Mesenchymal stem cell (in vitro differentiated cells and primary cell): ENCODE measurements at regions not wholly inside any gene's neighbourhood (a gene's known extent, or its start where the extent isn't known, plus 50 kb on each side); places are given as distances from the start of the nearest gene placed in this dataset.
A peak's percentile ranks its signal among the peaks of the same experiment; 100 is the strongest.

Source experiments
- DNase-seq: peaks from one replicate; pipeline ENCODE4 v3.0.0-alpha.2; 2013
- H2AFZ ChIP-seq: one replicate; pipeline ENCODE4 v1.6.1; 2013; ENCODE audit warnings: low read depth, mild to moderate bottlenecking, control low read depth, inconsistent platforms, low read length, moderate library complexity
- H2AK5ac ChIP-seq: 2 replicates; pipeline ENCODE4 v1.6.1; 2013; ENCODE audit warnings: low read length, moderate library complexity, mild to moderate bottlenecking, inconsistent platforms; ENCODE audit not compliant: severe bottlenecking
- H2BK120ac ChIP-seq: one replicate; pipeline ENCODE4 v1.6.1; 2013; ENCODE audit warnings: low read depth, mild to moderate bottlenecking, inconsistent platforms, low read length, moderate library complexity
- H2BK12ac ChIP-seq, 2 experiments: one replicate each; pipeline ENCODE4 v1.6.1; 2013; ENCODE audit warnings: inconsistent platforms in 2 of 2, low read length in 2 of 2, mild to moderate bottlenecking in 2 of 2, moderate library complexity in 2 of 2, control low read depth in 1 of 2
- H2BK15ac ChIP-seq: one replicate; pipeline ENCODE4 v1.6.1; 2013; ENCODE audit warnings: mild to moderate bottlenecking, low read depth, inconsistent platforms; ENCODE audit not compliant: poor library complexity, severe bottlenecking
- H2BK5ac ChIP-seq: 2 replicates; pipeline ENCODE4 v1.6.1; 2013; ENCODE audit warnings: low read depth, mild to moderate bottlenecking, low read length, control low read depth, inconsistent platforms; ENCODE audit not compliant: poor library complexity, severe bottlenecking
- H3K14ac ChIP-seq, 2 experiments: one replicate each; pipeline ENCODE4 v1.6.1; 2013; ENCODE audit warnings: inconsistent platforms in 2 of 2, low read length in 2 of 2, control low read depth in 1 of 2, mild to moderate bottlenecking in 1 of 2, moderate library complexity in 1 of 2
- H3K18ac ChIP-seq, 2 experiments: one replicate each; pipeline ENCODE4 v1.6.1; 2013; ENCODE audit warnings: inconsistent platforms in 2 of 2, low read length in 2 of 2, control low read depth in 1 of 2, low read depth in 1 of 2, mild to moderate bottlenecking in 1 of 2
- H3K23ac ChIP-seq, 2 experiments: one replicate each; pipeline ENCODE4 v1.6.1; 2013; ENCODE audit warnings: inconsistent platforms in 2 of 2, low read length in 2 of 2, mild to moderate bottlenecking in 2 of 2, moderate library complexity in 2 of 2, control low read depth in 1 of 2
- H3K27ac ChIP-seq: 2 replicates; pipeline ENCODE4 v1.5.1; 2013; ENCODE audit warnings: mild to moderate bottlenecking, moderate library complexity, low read length, control low read depth, inconsistent platforms; ENCODE audit not compliant: poor library complexity, severe bottlenecking
- H3K27me3 ChIP-seq, 2 experiments: 2 replicates each; pipeline versions ENCODE4 v1.6.1 to v1.7.0; 2013; ENCODE audit warnings: low read length in 2 of 2, mild to moderate bottlenecking in 2 of 2, moderate library complexity in 2 of 2, control low read depth in 1 of 2, inconsistent platforms in 1 of 2; ENCODE audit not compliant: control insufficient read depth in 1 of 2, insufficient read depth in 1 of 2
- H3K36me3 ChIP-seq, 2 experiments: 2 replicates each; pipeline versions ENCODE4 v1.6.1 to v1.7.0; 2013; ENCODE audit warnings: low read length in 2 of 2, control low read depth in 1 of 2, inconsistent platforms in 1 of 2, low read depth in 1 of 2, mild to moderate bottlenecking in 1 of 2; ENCODE audit not compliant: insufficient read depth in 2 of 2, control insufficient read depth in 1 of 2
- H3K4ac ChIP-seq, 2 experiments: one replicate each; pipeline ENCODE4 v1.6.1; 2013; ENCODE audit warnings: inconsistent platforms in 2 of 2, low read length in 2 of 2, mild to moderate bottlenecking in 2 of 2, moderate library complexity in 2 of 2, control low read depth in 1 of 2, low read depth in 1 of 2
- H3K4me1 ChIP-seq: 2 replicates; pipeline ENCODE4 v1.6.1; 2013; ENCODE audit warnings: low read depth, low read length, control low read depth; ENCODE audit not compliant: control insufficient read depth, insufficient read depth
- H3K4me2 ChIP-seq: 2 replicates; pipeline ENCODE4 v1.6.1; 2013; ENCODE audit warnings: low read length, mild to moderate bottlenecking, inconsistent platforms; ENCODE audit not compliant: poor library complexity, severe bottlenecking
- H3K4me3 ChIP-seq, 2 experiments: 2 replicates each; pipeline versions ENCODE4 v1.5.1 to v1.7.0; 2013; ENCODE audit warnings: low read length in 2 of 2, mild to moderate bottlenecking in 2 of 2, control low read depth in 1 of 2, low read depth in 1 of 2; ENCODE audit not compliant: insufficient read depth in 1 of 2
- H3K79me1 ChIP-seq: replicated peaks from 2 replicates; pipeline ENCODE4 v1.6.1; 2013; ENCODE audit warnings: mild to moderate bottlenecking, control low read depth, low read length, inconsistent platforms; ENCODE audit not compliant: poor library complexity, severe bottlenecking
- H3K9ac ChIP-seq: 2 replicates; pipeline ENCODE4 v1.7.0; 2013; ENCODE audit warnings: mild to moderate bottlenecking, low read length, moderate library complexity
- H3K9me3 ChIP-seq: 2 replicates; pipeline ENCODE4 v1.7.0; 2013; ENCODE audit warnings: mild to moderate bottlenecking, low read length; ENCODE audit not compliant: control insufficient read depth
- H4K8ac ChIP-seq: one replicate; pipeline ENCODE4 v1.6.1; 2013; ENCODE audit warnings: inconsistent platforms, mild to moderate bottlenecking, low read length, moderate library complexity
- H4K91ac ChIP-seq: one replicate; pipeline ENCODE4 v1.6.1; 2013; ENCODE audit warnings: mild to moderate bottlenecking, low read length, inconsistent platforms
- WGBS: methylation state at CpG from one replicate; pipeline ENCODE4 v1.1.7; 2013; ENCODE audit warnings: mixed read lengths; 5-methylcytosine and 5-hydroxymethylcytosine counted together

DNA sequence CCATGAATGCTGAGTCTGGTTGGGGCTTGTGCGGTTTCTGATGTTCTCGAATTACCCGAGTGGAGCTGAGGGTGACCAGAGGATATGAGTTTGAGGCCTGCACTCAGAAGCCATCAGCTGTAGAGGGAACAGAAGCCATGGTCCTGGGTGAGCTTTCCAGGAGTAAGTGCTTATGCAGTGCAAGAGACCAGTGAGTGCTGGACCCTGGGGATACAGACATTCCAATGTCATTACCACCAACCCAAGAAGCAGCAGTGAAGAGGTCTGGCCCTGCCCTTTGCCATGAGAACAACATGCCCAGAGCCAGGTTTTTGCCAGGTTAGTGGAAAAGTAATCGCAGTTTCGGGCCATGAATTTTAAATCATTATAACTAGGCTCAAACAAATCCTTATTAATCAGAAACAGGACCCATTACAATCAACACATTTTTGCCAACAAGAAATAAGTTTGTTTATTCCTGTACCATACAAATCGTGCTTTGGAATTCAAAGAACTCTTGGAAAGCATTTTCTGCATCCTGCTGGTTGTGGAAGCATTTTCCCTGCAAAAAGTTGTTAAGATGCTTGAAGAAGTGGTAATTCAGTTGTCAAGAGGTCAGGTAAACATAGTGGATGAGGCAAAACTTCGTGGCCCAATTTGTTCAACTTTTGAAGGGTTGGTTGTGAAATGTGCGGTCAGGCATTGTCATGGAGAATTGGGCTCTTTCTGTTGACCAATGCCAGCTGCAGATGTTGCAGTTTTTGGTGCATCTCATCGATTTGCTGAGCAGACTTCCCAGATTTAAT is 154.6 kb downstream of the SYK start:
- H3K4ac ChIP-seq = no peak overlapping the region
- H4K8ac ChIP-seq = no peak overlapping the region
- no peak overlapping the region for H3K23ac ChIP-seq
- H3K9ac ChIP-seq = no peak overlapping the region
- H3K18ac ChIP-seq = no peak overlapping the region
- no peaks in the 10 kb centered on the region for H3K9me3 ChIP-seq
- no peak overlapping the region for H4K91ac ChIP-seq
- H3K27ac ChIP-seq = peak overlapping the region; percentile 6
- DNase-seq = peak; percentile 78
- no peak overlapping the region for H3K4me3 ChIP-seq
- H2BK12ac ChIP-seq = no peak overlapping the region
- H3K27me3 ChIP-seq = no peaks in the 10 kb centered on the region
- no peak overlapping the region for H2AFZ ChIP-seq
- H3K36me3 ChIP-seq = no peaks in the 10 kb centered on the region
- no peak overlapping the region for H3K14ac ChIP-seq
- H2BK120ac ChIP-seq = no peak overlapping the region
- WGBS = 50% methylated on average over 9 of the region's 9 CpGs
- peaks cover 12% of the 10 kb centered on the region for H3K4me1 ChIP-seq
- no peak overlapping the region for H2BK15ac ChIP-seq
- no peak overlapping the region for H2AK5ac ChIP-seq
- H2BK5ac ChIP-seq = no peak overlapping the region
- H3K4me2 ChIP-seq = no peak overlapping the region
- H3K79me1 ChIP-seq = no peaks in the 10 kb centered on the region

DNA sequence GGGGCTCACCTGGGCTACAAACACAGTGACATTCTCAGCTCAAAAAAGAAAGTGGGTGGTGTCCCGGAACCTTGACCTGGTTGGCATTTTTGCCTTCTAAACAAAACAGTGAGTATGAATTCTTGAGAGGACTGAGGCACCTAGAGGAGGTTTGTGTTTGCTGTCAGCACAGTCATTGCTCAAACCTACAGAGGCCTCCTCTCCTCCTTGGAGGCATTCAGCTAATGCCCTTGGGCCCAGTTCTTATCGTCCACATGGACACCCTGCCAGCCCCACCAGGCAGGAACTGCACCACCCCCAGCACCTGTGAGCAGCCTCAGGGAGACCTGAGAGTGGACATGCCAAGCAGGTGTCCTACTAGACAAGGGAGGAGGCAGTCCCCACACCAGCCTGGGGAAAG is 156.7 kb downstream of the SYK start:
- Histone ChIP-seq H3K18ac (no peak overlapping the region), H4K8ac (no peak overlapping the region), H3K9me3 (no peaks in the 10 kb centered on the region), H2BK5ac (no peak overlapping the region), H2BK15ac (no peak overlapping the region), H3K9ac (no peak overlapping the region), H3K27ac (no peak overlapping the region), H3K79me1 (no peaks in the 10 kb centered on the region), H3K4me1 (peaks cover 17% of the 10 kb centered on the region), H2BK12ac (peak overlapping the region in 1 of 2 experiments; percentile 68), H3K36me3 (no peaks in the 10 kb centered on the region), H4K91ac (no peak overlapping the region), H3K4me2 (no peak overlapping the region), H3K4ac (no peak overlapping the region), H3K27me3 (no peaks in the 10 kb centered on the region), H2AFZ (no peak overlapping the region), H2AK5ac (peak overlapping the region; percentile 68), H3K23ac (no peak overlapping the region), H2BK120ac (no peak overlapping the region), H3K4me3 (no peak overlapping the region), H3K14ac (peak overlapping the region in 1 of 2 experiments; percentile 53)
- DNase-seq = no peak
- 47% methylated on average over 2 of the region's 2 CpGs for WGBS

DNA sequence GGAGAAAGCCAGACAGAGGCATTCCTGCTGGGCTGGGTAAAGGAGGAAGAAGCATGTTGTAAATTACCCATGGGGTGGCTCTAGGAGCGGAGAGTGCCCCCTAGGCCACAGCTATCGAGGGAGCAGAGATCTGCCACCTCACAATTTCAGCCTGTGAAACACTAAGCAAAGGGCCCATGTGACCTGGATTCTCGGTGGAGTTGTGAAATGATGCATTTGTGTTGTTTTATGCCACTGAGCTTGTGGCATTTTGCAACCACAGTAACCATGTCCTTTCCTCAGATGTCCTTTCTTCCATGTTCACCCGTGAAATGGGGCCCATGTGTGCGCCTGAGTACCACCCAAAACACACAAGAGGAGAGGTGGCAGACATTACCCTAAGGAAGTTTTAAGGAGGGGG is 159.3 kb downstream of the SYK start:
- Histone ChIP-seq H3K27me3 (no peaks in the 10 kb centered on the region), H3K79me1 (no peaks in the 10 kb centered on the region), H2BK12ac (no peak overlapping the region), H4K91ac (no peak overlapping the region), H3K14ac (no peak overlapping the region), H4K8ac (no peak overlapping the region), H3K4ac (no peak overlapping the region), H3K23ac (no peak overlapping the region), H2BK15ac (no peak overlapping the region), H3K27ac (no peak overlapping the region), H2BK5ac (no peak overlapping the region), H2AFZ (no peak overlapping the region), H3K4me2 (no peak overlapping the region), H3K4me1 (peaks cover 23% of the 10 kb centered on the region), H3K9me3 (no peaks in the 10 kb centered on the region), H3K4me3 (no peak overlapping the region), H3K18ac (no peak overlapping the region), H3K9ac (no peak overlapping the region), H3K36me3 (no peaks in the 10 kb centered on the region), H2BK120ac (no peak overlapping the region), H2AK5ac (peak overlapping the region; percentile 54)
- DNase-seq = peak; percentile 42
- 70% methylated on average over 4 of the region's 5 CpGs for WGBS

DNA sequence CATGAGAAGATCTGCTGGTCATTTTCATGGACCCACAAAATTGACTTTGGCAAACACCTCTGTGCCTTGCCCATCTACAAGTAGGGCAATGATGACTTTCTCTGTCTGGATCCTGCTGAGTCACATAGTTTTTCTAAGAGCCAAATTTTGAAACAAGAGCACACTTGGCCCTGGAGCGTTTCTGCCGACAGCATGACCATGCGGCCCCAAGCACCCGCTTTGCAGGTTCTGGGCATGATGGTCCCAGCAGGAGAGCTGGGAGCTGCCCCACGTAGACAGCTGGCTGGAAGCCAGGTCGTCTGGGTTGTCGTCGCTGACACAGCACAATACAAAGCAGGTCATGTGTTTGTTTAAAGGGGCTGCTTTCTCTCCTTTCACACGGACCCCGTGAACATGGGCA is 159.8 kb downstream of the SYK start:
- Histone ChIP-seq H2BK12ac (no peak overlapping the region), H3K9me3 (no peaks in the 10 kb centered on the region), H4K91ac (no peak overlapping the region), H2AFZ (no peak overlapping the region), H3K27me3 (no peaks in the 10 kb centered on the region), H3K27ac (no peak overlapping the region), H3K23ac (no peak overlapping the region), H3K18ac (no peak overlapping the region), H3K4me2 (no peak overlapping the region), H4K8ac (no peak overlapping the region), H3K36me3 (no peaks in the 10 kb centered on the region), H3K4me3 (no peak overlapping the region), H3K4me1 (peaks cover 23% of the 10 kb centered on the region), H2BK15ac (no peak overlapping the region), H3K79me1 (no peaks in the 10 kb centered on the region), H2BK5ac (no peak overlapping the region), H2AK5ac (peak overlapping the region; percentile 54), H3K4ac (no peak overlapping the region), H3K14ac (no peak overlapping the region), H2BK120ac (no peak overlapping the region), H3K9ac (no peak overlapping the region)
- DNase-seq = no peak
- 75% methylated on average over 10 of the region's 10 CpGs for WGBS
